ENCODE measurements at regions not wholly inside any gene's neighbourhood (a gene's known extent, or its start where the extent isn't known, plus 50 kb on each side); places are given as distances from the start of the nearest gene placed in this dataset.

- Histone ChIP-seq H3K27me3 (ENCODE audit: insufficient read depth, low read length) (no peaks in the 10 kb centered on the region), H3K4me3 (ENCODE audit: insufficient read depth, low read depth, low read length) (no peak overlapping the region), H3K4me1 (ENCODE audit: insufficient read depth, low read length) (peaks cover 4% of the 10 kb centered on the region), H3K9ac (ENCODE audit: low read length) (no peak overlapping the region), H3K4me2 (ENCODE audit: low read length) (no peak overlapping the region), H3K36me3 (ENCODE audit: insufficient read depth, low read length) (no peaks in the 10 kb centered on the region), H3K79me2 (ENCODE audit: insufficient read depth, low read length) (no peaks in the 10 kb centered on the region), H3K9me3 (ENCODE audit: insufficient read depth, low read depth, low read length) (no peaks in the 10 kb centered on the region), H4K20me1 (ENCODE audit: insufficient read depth, low read length) (no peaks in the 10 kb centered on the region), H2AFZ (ENCODE audit: low read depth, low read length) (no peak overlapping the region), H3K27ac (ENCODE audit: low read depth, low read length) (no peak overlapping the region)
- FAIRE-seq (no peak), DNase-seq (ENCODE audit: low read depth) (no peak)
- Mint-ChIP-seq H3K4me1 (ENCODE audit: low read depth, unreplicated experiment) (peaks cover 19% of the 10 kb centered on the region), H3K27me3 (ENCODE audit: low read depth, unreplicated experiment) (no peaks in the 10 kb centered on the region), H3K36me3 (ENCODE audit: low read depth, unreplicated experiment) (no peaks in the 10 kb centered on the region), H3K4me3 (ENCODE audit: unreplicated experiment) (no peak overlapping the region), H3K9me3 (ENCODE audit: unreplicated experiment) (peaks cover 7% of the 10 kb centered on the region), H3K27ac (ENCODE audit: unreplicated experiment) (no peak overlapping the region)
- TF ChIP-seq EZH2 (IDR thresholded peaks at IDR 0.05; ENCODE audit: insufficient read depth, low read length) (no peak), CTCF (IDR thresholded peaks at IDR 0.05; ENCODE audit: insufficient read depth, low read depth, low read length) (no peak)
These were observed 120.5 kb upstream of the ASCC3 start for GRCh38 chr6:101001607-101002006.

- Histone ChIP-seq H2AFZ (ENCODE audit: low read depth, low read length) (no peak overlapping the region), H3K4me1 (ENCODE audit: insufficient read depth, low read length) (no peaks in the 10 kb centered on the region), H3K4me2 (ENCODE audit: low read length) (no peak overlapping the region), H3K27ac (ENCODE audit: low read depth, low read length) (no peak overlapping the region), H3K27me3 (ENCODE audit: insufficient read depth, low read length) (no peaks in the 10 kb centered on the region), H3K79me2 (ENCODE audit: insufficient read depth, low read length) (no peaks in the 10 kb centered on the region), H3K9ac (ENCODE audit: low read length) (no peak overlapping the region), H3K9me3 (ENCODE audit: insufficient read depth, low read depth, low read length) (no peaks in the 10 kb centered on the region), H3K4me3 (ENCODE audit: insufficient read depth, low read depth, low read length) (no peak overlapping the region), H3K36me3 (ENCODE audit: insufficient read depth, low read length) (no peaks in the 10 kb centered on the region), H4K20me1 (ENCODE audit: insufficient read depth, low read length) (no peaks in the 10 kb centered on the region)
- no peak for TF ChIP-seq CTCF (IDR thresholded peaks at IDR 0.05; ENCODE audit: insufficient read depth, low read depth, low read length)
- TF ChIP-seq EZH2 (IDR thresholded peaks at IDR 0.05; ENCODE audit: insufficient read depth, low read length), result no peak
- no peaks in the 10 kb centered on the region for H3K27me3 Mint-ChIP-seq (ENCODE audit: low read depth, unreplicated experiment)
- H3K9me3 Mint-ChIP-seq (ENCODE audit: unreplicated experiment), result peaks cover 7% of the 10 kb centered on the region
- no peaks in the 10 kb centered on the region for H3K36me3 Mint-ChIP-seq (ENCODE audit: low read depth, unreplicated experiment)
- H3K4me1 Mint-ChIP-seq (ENCODE audit: low read depth, unreplicated experiment), result peaks cover 12% of the 10 kb centered on the region
- no peak overlapping the region for H3K27ac Mint-ChIP-seq (ENCODE audit: unreplicated experiment)
- no peak overlapping the region for H3K4me3 Mint-ChIP-seq (ENCODE audit: unreplicated experiment)
- DNase-seq (ENCODE audit: low read depth), result no peak
- FAIRE-seq, result no peak
These were observed 121.9 kb upstream of the ASCC3 start for GRCh38 chr6:101003075-101003474.

- Histone ChIP-seq H3K79me2 (ENCODE audit: insufficient read depth, low read length) (no peaks in the 10 kb centered on the region), H3K36me3 (ENCODE audit: insufficient read depth, low read length) (no peaks in the 10 kb centered on the region), H3K9ac (ENCODE audit: low read length) (no peak overlapping the region), H3K9me3 (ENCODE audit: insufficient read depth, low read depth, low read length) (no peaks in the 10 kb centered on the region), H3K4me3 (ENCODE audit: insufficient read depth, low read depth, low read length) (no peak overlapping the region), H3K4me1 (ENCODE audit: insufficient read depth, low read length) (no peaks in the 10 kb centered on the region), H2AFZ (ENCODE audit: low read depth, low read length) (no peak overlapping the region), H4K20me1 (ENCODE audit: insufficient read depth, low read length) (no peaks in the 10 kb centered on the region), H3K4me2 (ENCODE audit: low read length) (no peak overlapping the region), H3K27ac (ENCODE audit: low read depth, low read length) (no peak overlapping the region), H3K27me3 (ENCODE audit: insufficient read depth, low read length) (no peaks in the 10 kb centered on the region)
- Mint-ChIP-seq H3K27ac (ENCODE audit: unreplicated experiment) (no peak overlapping the region), H3K27me3 (ENCODE audit: low read depth, unreplicated experiment) (no peaks in the 10 kb centered on the region), H3K36me3 (ENCODE audit: low read depth, unreplicated experiment) (no peaks in the 10 kb centered on the region), H3K4me1 (ENCODE audit: low read depth, unreplicated experiment) (peaks cover 3% of the 10 kb centered on the region), H3K9me3 (ENCODE audit: unreplicated experiment) (no peaks in the 10 kb centered on the region), H3K4me3 (ENCODE audit: unreplicated experiment) (no peak overlapping the region)
- DNase-seq (ENCODE audit: low read depth) (no peak), FAIRE-seq (no peak)
- TF ChIP-seq EZH2 (IDR thresholded peaks at IDR 0.05; ENCODE audit: insufficient read depth, low read length), result no peak
- no peak for TF ChIP-seq CTCF (IDR thresholded peaks at IDR 0.05; ENCODE audit: insufficient read depth, low read depth, low read length)
These were observed 130.1 kb upstream of the ASCC3 start for GRCh38 chr6:101011186-101011585.
